Natural killer cell treated with Interleukin-12 subunit alpha and Interleukin-12 subunit beta and Interleukin-15 and Interleukin-18, amount 100 ng/mL, for 72 hours (primary cell): ENCODE measurements at regions not wholly inside any gene's neighbourhood (a gene's known extent, or its start where the extent isn't known, plus 50 kb on each side); places are given as distances from the start of the nearest gene placed in this dataset.

Experiments
- ATAC-seq, 2 donors: fragments of 150-1000 bp; cut with Tn5 transposase in 1 of 2; sonication (Bioruptor Pico), chemical (Tn5 transposase) in 1 of 2; 2 replicates each; pipeline ENCODE4 v1.10.0; 2021
- DNase-seq: peaks from one replicate; pipeline ENCODE4 v3.0.0; 2022; ENCODE audit warnings: low spot score
- H3K27ac Mint-ChIP-seq, 2 donors: 1 replicate in 1 of 2; 2 replicates in 1 of 2; pipeline ENCODE4 v1.8.0; 2022; ENCODE audit warnings: mixed read lengths in 2 of 2, mild to moderate bottlenecking in 1 of 2, moderate library complexity in 1 of 2
- H3K27me3 Mint-ChIP-seq, 2 donors: 1 replicate in 1 of 2; 2 replicates in 1 of 2; pipeline ENCODE4 v1.8.0; 2022; ENCODE audit warnings: mixed read lengths in 2 of 2
- H3K36me3 Mint-ChIP-seq: one replicate; pipeline ENCODE4 v1.8.0; 2022; ENCODE audit warnings: mixed read lengths
- H3K4me1 Mint-ChIP-seq, 2 donors: 1 replicate in 1 of 2; 2 replicates in 1 of 2; pipeline ENCODE4 v1.8.0; 2022; ENCODE audit warnings: low read depth in 2 of 2, mixed read lengths in 2 of 2, mild to moderate bottlenecking in 1 of 2
- H3K4me3 Mint-ChIP-seq: one replicate; pipeline ENCODE4 v1.8.0; 2022; ENCODE audit warnings: mixed read lengths
- H3K9me3 Mint-ChIP-seq: 2 replicates; pipeline ENCODE4 v1.8.0; 2022; ENCODE audit warnings: mixed read lengths

GRCh38 chr22:22812031-22812905 lies 75.3 kb upstream of the IGLL5 start:
- DNase-seq (no peak), ATAC-seq (no peak)
- H3K27ac Mint-ChIP-seq: no peak overlapping the region
- H3K4me1 Mint-ChIP-seq: peaks cover 31 to 39% of the 10 kb centered on the region in 2 donors
- no peaks in the 10 kb centered on the region for H3K9me3 Mint-ChIP-seq
- H3K36me3 Mint-ChIP-seq: no peaks in the 10 kb centered on the region
- no peaks in the 10 kb centered on the region for H3K27me3 Mint-ChIP-seq
- H3K4me3 Mint-ChIP-seq: no peak overlapping the region

- Mint-ChIP-seq H3K27ac (no peak overlapping the region), H3K4me1 (peaks cover 42 to 48% of the 10 kb centered on the region in 2 donors), H3K27me3 (no peaks in the 10 kb centered on the region)
Measured at GRCh38 chr22:22813126-22814075, 74.2 kb upstream of the IGLL5 start.

GRCh38 chr22:22814666-22815396 lies 72.8 kb upstream of the IGLL5 start:
- Mint-ChIP-seq H3K36me3 (no peaks in the 10 kb centered on the region), H3K27me3 (no peaks in the 10 kb centered on the region), H3K27ac (peak overlapping the region in 1 of 2 donors; percentile 79), H3K9me3 (no peaks in the 10 kb centered on the region), H3K4me1 (peaks cover 56 to 62% of the 10 kb centered on the region in 2 donors), H3K4me3 (no peak overlapping the region)
- DNase-seq (no peak), ATAC-seq (no peak)

More at GRCh38 chr22:22813126-22814075, 74.2 kb upstream of the IGLL5 start:
- H3K9me3 Mint-ChIP-seq: no peaks in the 10 kb centered on the region
- no peaks in the 10 kb centered on the region for H3K36me3 Mint-ChIP-seq
- ATAC-seq (no peak), DNase-seq (no peak)
- no peak overlapping the region for H3K4me3 Mint-ChIP-seq

GRCh38 chr22:22815397-22816170 lies 72.0 kb upstream of the IGLL5 start:
- Mint-ChIP-seq H3K4me1 (peaks cover 64 to 66% of the 10 kb centered on the region in 2 donors), H3K27me3 (no peaks in the 10 kb centered on the region), H3K36me3 (no peaks in the 10 kb centered on the region), H3K27ac (peak overlapping the region; percentile 38 to 79), H3K9me3 (no peaks in the 10 kb centered on the region), H3K4me3 (peak overlapping the region; percentile 36)
- DNase-seq (no peak), ATAC-seq (peak; percentile 71 to 87)

GRCh38 chr22:22816171-22816514 lies 71.5 kb upstream of the IGLL5 start:
- H3K4me1 Mint-ChIP-seq: peaks cover 69% of the 10 kb centered on the region in 2 donors
- H3K4me3 Mint-ChIP-seq: peak overlapping the region; percentile 36
- no peaks in the 10 kb centered on the region for H3K9me3 Mint-ChIP-seq
- H3K36me3 Mint-ChIP-seq: no peaks in the 10 kb centered on the region
- H3K27me3 Mint-ChIP-seq: no peaks in the 10 kb centered on the region
- no peak for ATAC-seq
- DNase-seq: no peak
- H3K27ac Mint-ChIP-seq: peak overlapping the region; percentile 38 to 79

GRCh38 chr22:22816766-22817410 lies 70.7 kb upstream of the IGLL5 start:
- H3K9me3 Mint-ChIP-seq: no peaks in the 10 kb centered on the region
- DNase-seq: no peak
- ATAC-seq: no peak
- peaks cover 76 to 77% of the 10 kb centered on the region in 2 donors for H3K4me1 Mint-ChIP-seq
- peak overlapping the region in 1 of 2 donors; percentile 79 for H3K27ac Mint-ChIP-seq
- H3K36me3 Mint-ChIP-seq: no peaks in the 10 kb centered on the region
- H3K27me3 Mint-ChIP-seq: no peaks in the 10 kb centered on the region
- no peak overlapping the region for H3K4me3 Mint-ChIP-seq

- ATAC-seq (no peak), DNase-seq (no peak)
- H3K27ac Mint-ChIP-seq: peak overlapping the region; percentile 57 to 80
- no peaks in the 10 kb centered on the region for H3K27me3 Mint-ChIP-seq
- no peaks in the 10 kb centered on the region for H3K9me3 Mint-ChIP-seq
- peak overlapping the region; percentile 65 for H3K4me3 Mint-ChIP-seq
- peaks cover 82 to 83% of the 10 kb centered on the region in 2 donors for H3K4me1 Mint-ChIP-seq
- H3K36me3 Mint-ChIP-seq: no peaks in the 10 kb centered on the region
Measured at GRCh38 chr22:22817468-22818201, 70.0 kb upstream of the IGLL5 start.

GRCh38 chr22:22818202-22818538 lies 69.4 kb upstream of the IGLL5 start:
- Mint-ChIP-seq H3K27me3 (no peaks in the 10 kb centered on the region), H3K4me3 (peak overlapping the region; percentile 65), H3K4me1 (peaks cover 86 to 87% of the 10 kb centered on the region in 2 donors), H3K9me3 (no peaks in the 10 kb centered on the region), H3K27ac (peak overlapping the region; percentile 57 to 80), H3K36me3 (no peaks in the 10 kb centered on the region)
- ATAC-seq (no peak), DNase-seq (no peak)

GRCh38 chr22:22818861-22819855 lies 68.5 kb upstream of the IGLL5 start:
- Mint-ChIP-seq H3K27ac (peak overlapping the region; percentile 66 to 80), H3K9me3 (no peaks in the 10 kb centered on the region), H3K27me3 (no peaks in the 10 kb centered on the region), H3K36me3 (no peaks in the 10 kb centered on the region), H3K4me1 (peaks cover 90 to 94% of the 10 kb centered on the region in 2 donors), H3K4me3 (peak overlapping the region; percentile 65)
- ATAC-seq (peak; percentile 84 to 85), DNase-seq (peak; percentile 70)

- peaks cover 87 to 89% of the 10 kb centered on the region in 2 donors for H3K4me1 Mint-ChIP-seq
- ATAC-seq (no peak), DNase-seq (no peak)
- no peaks in the 10 kb centered on the region for H3K27me3 Mint-ChIP-seq
- peak overlapping the region; percentile 65 for H3K4me3 Mint-ChIP-seq
- H3K36me3 Mint-ChIP-seq: no peaks in the 10 kb centered on the region
- H3K27ac Mint-ChIP-seq: peak overlapping the region; percentile 66 to 80
- H3K9me3 Mint-ChIP-seq: no peaks in the 10 kb centered on the region
Measured at GRCh38 chr22:22820076-22820475, 67.5 kb upstream of the IGLL5 start.

GRCh38 chr22:22820626-22821025 lies 67.0 kb upstream of the IGLL5 start:
- H3K4me1 Mint-ChIP-seq: peaks cover 89% of the 10 kb centered on the region in 2 donors
- no peaks in the 10 kb centered on the region for H3K9me3 Mint-ChIP-seq
- no peaks in the 10 kb centered on the region for H3K27me3 Mint-ChIP-seq
- ATAC-seq (peak; percentile 61 to 78), DNase-seq (no peak)
- peak overlapping the region; percentile 66 to 80 for H3K27ac Mint-ChIP-seq
- H3K4me3 Mint-ChIP-seq: peak overlapping the region; percentile 65
- no peaks in the 10 kb centered on the region for H3K36me3 Mint-ChIP-seq
